IMR-90 (cell line): ENCODE measurements at regions not wholly inside any gene's neighbourhood (a gene's known extent, or its start where the extent isn't known, plus 50 kb on each side); places are given as distances from the start of the nearest gene placed in this dataset.

Experiments
- ATAC-seq: fragments of 200-7000 bp; cut with Tn5 transposase; 2 replicates; pipeline ENCODE4 v1.9.1; 2020; ENCODE audit warnings: low read depth, mild to moderate bottlenecking, moderate library complexity
- BruUV-seq: library from RNA; stranded (reverse); fragments of 400-500 nt; replicated peaks from 2 replicates; lab custom pipeline; 2021; lab: Mats Ljungman, UMichigan
- CTCF ChIA-PET: fragments of 300-600 bp; formaldehyde crosslinking; extraction: SDS; loops from one replicate; lab custom pipeline; 2021; ENCODE audit warnings: antibody characterized with exemption; lab: Yijun Ruan, JAX
- POLR2A ChIA-PET: fragments of 300-600 bp; sonication (Branson Sonifier 250); formaldehyde crosslinking; loops from one replicate; lab custom pipeline; 2022; ENCODE audit warnings: antibody characterized with exemption; ENCODE audit not compliant: unreplicated experiment; lab: Charles Lee
- DNase-seq: peaks from one replicate; pipeline ENCODE4 v3.0.0; 2013
- H2AFZ ChIP-seq: replicated peaks from 2 replicates; pipeline ENCODE3; 2013; ENCODE audit warnings: low read length, mild to moderate bottlenecking; ENCODE audit not compliant: poor library complexity
- H2AK5ac ChIP-seq: 2 replicates; pipeline ENCODE4 v1.6.1; 2013; ENCODE audit warnings: low read depth, low read length, inconsistent platforms
- H2AK9ac ChIP-seq: replicated peaks from 2 replicates; pipeline ENCODE3; 2013; ENCODE audit warnings: mild to moderate bottlenecking, low read depth, low read length, moderate library complexity; ENCODE audit not compliant: poor library complexity
- H2BK120ac ChIP-seq: 2 replicates; pipeline ENCODE4 v1.6.1; 2013; ENCODE audit warnings: low read depth, low read length, inconsistent platforms
- H2BK15ac ChIP-seq: 3 replicates; pipeline ENCODE4 v1.6.1; 2013; ENCODE audit warnings: low read depth, low read length, inconsistent platforms
- H2BK20ac ChIP-seq: 2 replicates; pipeline ENCODE4 v1.6.1; 2013; ENCODE audit warnings: low read depth, mild to moderate bottlenecking, inconsistent platforms, low read length, moderate library complexity
- H2BK5ac ChIP-seq: 2 replicates; pipeline ENCODE4 v1.6.1; 2013; ENCODE audit warnings: mild to moderate bottlenecking, low read depth, low read length, inconsistent platforms; ENCODE audit not compliant: poor library complexity, severe bottlenecking
- H3K14ac ChIP-seq: replicated peaks from 2 replicates; pipeline ENCODE4 v1.6.1; 2013; ENCODE audit warnings: low read depth, low read length, inconsistent platforms
- H3K18ac ChIP-seq: 2 replicates; pipeline ENCODE4 v1.6.1; 2013; ENCODE audit warnings: low read depth, low read length, control low read depth
- H3K23ac ChIP-seq: 2 replicates; pipeline ENCODE4 v1.6.1; 2013; ENCODE audit warnings: low read depth, low read length, inconsistent platforms
- H3K27ac ChIP-seq: 2 replicates; pipeline ENCODE4 v1.5.1; 2013; ENCODE audit warnings: mild to moderate bottlenecking, control low read depth, low read length; ENCODE audit not compliant: insufficient read depth
- H3K27me3 ChIP-seq: 2 replicates; pipeline ENCODE4 v1.6.1; 2013; ENCODE audit warnings: low read length; ENCODE audit not compliant: control insufficient read depth, insufficient read depth
- H3K36me3 ChIP-seq: 2 replicates; pipeline ENCODE4 v1.6.1; 2013; ENCODE audit warnings: low read length, mixed read lengths; ENCODE audit not compliant: control insufficient read depth, insufficient read depth
- H3K4ac ChIP-seq: 2 replicates; pipeline ENCODE4 v1.6.1; 2013; ENCODE audit warnings: low read depth, low read length, inconsistent platforms
- H3K4me1 ChIP-seq: 2 replicates; pipeline ENCODE4 v1.6.1; 2013; ENCODE audit warnings: low read length, mixed read lengths; ENCODE audit not compliant: control insufficient read depth, insufficient read depth
- H3K4me2 ChIP-seq: 2 replicates; pipeline ENCODE4 v1.6.1; 2013; ENCODE audit warnings: low read depth, mild to moderate bottlenecking, control low read depth, low read length, moderate library complexity
- H3K4me3 ChIP-seq: 2 replicates; pipeline ENCODE4 v1.5.1; 2013; ENCODE audit warnings: low read depth, mild to moderate bottlenecking, control low read depth, low read length, moderate library complexity; ENCODE audit not compliant: insufficient read depth
- H3K56ac ChIP-seq: 2 replicates; pipeline ENCODE4 v1.6.1; 2013; ENCODE audit warnings: low read length, inconsistent platforms; ENCODE audit not compliant: insufficient read depth; ENCODE audit errors: extremely low read depth
- H3K79me1 ChIP-seq, 2 experiments: 2 replicates each; pipeline ENCODE4 v1.6.1; 2013; ENCODE audit warnings: low read length in 2 of 2, inconsistent platforms in 1 of 2, low read depth in 1 of 2
- H3K9ac ChIP-seq: 2 replicates; pipeline ENCODE4 v1.6.1; 2013; ENCODE audit warnings: low read depth, low read length, control low read depth
- H3K9me1 ChIP-seq: 2 replicates; pipeline ENCODE4 v1.6.1; 2013; ENCODE audit warnings: low read length, inconsistent platforms; ENCODE audit not compliant: insufficient read depth
- H3K9me3 ChIP-seq: 2 replicates; pipeline ENCODE4 v1.6.1; 2013; ENCODE audit warnings: low read length; ENCODE audit not compliant: control insufficient read depth, insufficient read depth
- H4K20me1 ChIP-seq: 2 replicates; pipeline ENCODE4 v1.6.1; 2013; ENCODE audit warnings: low read length, inconsistent platforms; ENCODE audit not compliant: insufficient read depth
- H4K5ac ChIP-seq: 2 replicates; pipeline ENCODE4 v1.6.1; 2013; ENCODE audit warnings: mild to moderate bottlenecking, low read depth, low read length, control low read depth
- H4K8ac ChIP-seq, 2 experiments: 2 replicates each; pipeline ENCODE4 v1.6.1; 2013; ENCODE audit warnings: low read depth in 2 of 2, low read length in 2 of 2, control low read depth in 1 of 2, inconsistent platforms in 1 of 2
- H4K91ac ChIP-seq: 2 replicates; pipeline ENCODE4 v1.6.1; 2013; ENCODE audit warnings: low read depth, low read length, inconsistent platforms; ENCODE audit not compliant: insufficient read depth
- BHLHE40 ChIP-seq: fragments of 150-350 bp; IDR thresholded peaks from 2 replicates; pipeline ENCODE4 v1.6.1; 2016; ENCODE audit warnings: mild to moderate bottlenecking, low read depth, low read length
- CEBPB ChIP-seq: IDR thresholded peaks from 2 replicates; pipeline ENCODE4 v1.6.1; 2012; ENCODE audit warnings: low read depth, low read length, improper control_type of control experiment
- CHD1 ChIP-seq: IDR thresholded peaks from 2 replicates; pipeline ENCODE4 v1.6.1; 2012; ENCODE audit warnings: low read depth, low read length, improper control_type of control experiment
- CTCF ChIP-seq: conservative IDR thresholded peaks from 2 replicates; pipeline ENCODE4 v1.5.1; 2012; ENCODE audit warnings: mild to moderate bottlenecking, low read depth, low read length, improper control_type of control experiment
- ELK1 ChIP-seq: fragments of 150-350 bp; IDR thresholded peaks from 2 replicates; pipeline ENCODE4 v1.6.1; 2016; ENCODE audit warnings: low read depth, mild to moderate bottlenecking, low read length, moderate library complexity, borderline replicate concordance
- MAFK ChIP-seq: IDR thresholded peaks from 2 replicates; pipeline ENCODE4 v1.6.1; 2012; ENCODE audit warnings: low read depth, low read length, improper control_type of control experiment
- MXI1 ChIP-seq: IDR thresholded peaks from 2 replicates; pipeline ENCODE4 v1.6.1; 2012; ENCODE audit warnings: low read depth, mild to moderate bottlenecking, low read length, moderate library complexity, borderline replicate concordance
- NFE2L2 ChIP-seq: fragments of 150-350 bp; IDR thresholded peaks from 2 replicates; pipeline ENCODE4 v1.6.1; 2016; ENCODE audit warnings: low read depth, mild to moderate bottlenecking, low read length
- RAD21 ChIP-seq: IDR thresholded peaks from 2 replicates; pipeline ENCODE4 v1.6.1; 2012; ENCODE audit warnings: low read length, improper control_type of control experiment
- RCOR1 ChIP-seq: IDR thresholded peaks from 2 replicates; pipeline ENCODE4 v1.6.1; 2012; ENCODE audit warnings: mild to moderate bottlenecking, low read length, improper control_type of control experiment; ENCODE audit not compliant: insufficient replicate concordance
- SMC3 ChIP-seq: fragments of 150-350 bp; IDR thresholded peaks from 2 replicates; pipeline ENCODE4 v1.6.1; 2016; ENCODE audit warnings: low read depth, mild to moderate bottlenecking, antibody characterized with exemption, low read length, moderate library complexity
- USF2 ChIP-seq: fragments of 150-350 bp; IDR thresholded peaks from 2 replicates; pipeline ENCODE4 v1.6.1; 2017; ENCODE audit warnings: mild to moderate bottlenecking, antibody characterized with exemption, low read length, low read depth
- WGBS, 2 experiments: methylation state at CpG; one replicate each; pipeline versions ENCODE4 v1.1.5 to v1.1.7; 2013; ENCODE audit warnings: missing lambda C conversion rate in 2 of 2; ENCODE audit not compliant: insufficient read length in 1 of 2; ENCODE audit errors: extremely low coverage in 2 of 2; 5-methylcytosine and 5-hydroxymethylcytosine counted together
- dilution Hi-C: fragments of 300-500 bp; cut with HindIII; formaldehyde crosslinking; loops from one replicate; pipeline ENCODE4 v1.14.3; 2018; ENCODE audit warnings: low sequenced_read_pairs; ENCODE audit not compliant: unreplicated experiment
- in situ Hi-C: fragments of 300-500 bp; cut with MboI; formaldehyde crosslinking; loops from 3 replicates; pipeline ENCODE4 v1.14.3; 2019; ENCODE audit warnings: low sequenced_read_pairs, inconsistent platforms, mixed read lengths
- intact Hi-C: fragments of 100-400 bp; cut with micrococcal nuclease; formaldehyde crosslinking; loops from 2 replicates; pipeline ENCODE4 v1.10.0; 2022

- intact Hi-C loops (no loop called here), dilution Hi-C loops (no loop called here), in situ Hi-C loops (no loop called here)
- no peak for TF ChIP-seq ELK1
- TF ChIP-seq CTCF: no peak
- no peak for TF ChIP-seq BHLHE40
- no peak for TF ChIP-seq RCOR1
- no peak for TF ChIP-seq CEBPB
- no peak for TF ChIP-seq MAFK
- TF ChIP-seq CHD1: no peak
- TF ChIP-seq MXI1: no peak
- TF ChIP-seq NFE2L2: no peak
- no peak for TF ChIP-seq RAD21
- TF ChIP-seq SMC3: no peak
- no peak for TF ChIP-seq USF2
- Histone ChIP-seq H3K9me1 (no peaks in the 10 kb centered on the region), H3K14ac (no peak overlapping the region), H3K4me3 (no peak overlapping the region), H2AFZ (no peak overlapping the region), H3K4me1 (no peaks in the 10 kb centered on the region), H2BK120ac (no peak overlapping the region), H3K23ac (no peak overlapping the region), H3K27ac (no peak overlapping the region), H2BK20ac (no peak overlapping the region), H2AK9ac (no peak overlapping the region), H3K27me3 (no peaks in the 10 kb centered on the region), H2BK5ac (no peak overlapping the region), H4K91ac (no peak overlapping the region), H4K5ac (no peak overlapping the region), H3K4me2 (no peak overlapping the region), H3K9me3 (no peaks in the 10 kb centered on the region), H3K79me1 (no peaks in the 10 kb centered on the region), H3K56ac (no peak overlapping the region), H3K36me3 (no peaks in the 10 kb centered on the region), H3K4ac (no peak overlapping the region), H2BK15ac (no peak overlapping the region), H3K9ac (no peak overlapping the region), H3K18ac (no peak overlapping the region), H4K20me1 (no peaks in the 10 kb centered on the region), H2AK5ac (no peak overlapping the region), H4K8ac (no peak overlapping the region)
- ATAC-seq (no peak), DNase-seq (no peak)
- POLR2A ChIA-PET: interaction anchor here (0.7 kb wide), 1 partner anchor 541 kb away, joined by 8 read pairs; no protein-coding TSS in a partner anchor
- no CpG with 5 or more reads among the region's 7 CpGs for WGBS, 2 experiments
- BruUV-seq: no TSS peak
- CTCF ChIA-PET: no interaction called here
These were observed 465.9 kb upstream of the DAB1 start for GRCh38 chr1:57889676-57890320.
